ENCODE measurements at regions not wholly inside any gene's neighbourhood (a gene's known extent, or its start where the extent isn't known, plus 50 kb on each side); places are given as distances from the start of the nearest gene placed in this dataset.
A peak's percentile ranks its signal among the peaks of the same experiment; 100 is the strongest.

- no peak for FAIRE-seq
- DNase-seq (ENCODE audit: insufficient read length, low spot score) = no peak
These were observed 181.2 kb upstream of the ADRA1B start for GRCh38 chr5:159735036-159735435.

GRCh38 chr5:159735749-159736660 is 180.3 kb upstream of the ADRA1B start:
- FAIRE-seq (no peak), DNase-seq (ENCODE audit: insufficient read length, low spot score) (no peak)

GRCh38 chr5:159736844-159737243 is 179.4 kb upstream of the ADRA1B start:
- no peak for FAIRE-seq
- DNase-seq (ENCODE audit: insufficient read length, low spot score) = no peak

GRCh38 chr5:159737263-159737662 is 179.0 kb upstream of the ADRA1B start:
- no peak for DNase-seq (ENCODE audit: insufficient read length, low spot score)
- FAIRE-seq = no peak

GRCh38 chr5:159741829-159742322 is 174.4 kb upstream of the ADRA1B start:
- no peak for DNase-seq (ENCODE audit: insufficient read length, low spot score)
- no peak for FAIRE-seq

GRCh38 chr5:159743234-159743633 is 173.0 kb upstream of the ADRA1B start:
- FAIRE-seq (no peak), DNase-seq (ENCODE audit: insufficient read length, low spot score) (no peak)

- FAIRE-seq = no peak
- no peak for DNase-seq (ENCODE audit: insufficient read length, low spot score)
These were observed 169.6 kb upstream of the ADRA1B start for GRCh38 chr5:159746707-159747106.

GRCh38 chr5:159749146-159749545 is 167.1 kb upstream of the ADRA1B start:
- no peak for DNase-seq (ENCODE audit: insufficient read length, low spot score)

GRCh38 chr5:159750226-159750625 is 166.1 kb upstream of the ADRA1B start:
- FAIRE-seq = no peak
- no peak for DNase-seq (ENCODE audit: insufficient read length, low spot score)

More at GRCh38 chr5:159749146-159749545, 167.1 kb upstream of the ADRA1B start:
- FAIRE-seq = no peak

GRCh38 chr5:159751459-159751858 is 164.8 kb upstream of the ADRA1B start:
- FAIRE-seq (no peak), DNase-seq (ENCODE audit: insufficient read length, low spot score) (no peak)

- no peak for FAIRE-seq
- no peak for DNase-seq (ENCODE audit: insufficient read length, low spot score)
These were observed 163.5 kb upstream of the ADRA1B start for GRCh38 chr5:159752622-159753275.

GRCh38 chr5:159758189-159758588 is 158.1 kb upstream of the ADRA1B start:
- FAIRE-seq (peak; percentile 44), DNase-seq (ENCODE audit: insufficient read length, low spot score) (no peak)

- FAIRE-seq = no peak
- DNase-seq (ENCODE audit: insufficient read length, low spot score) = no peak
These were observed 156.4 kb upstream of the ADRA1B start for GRCh38 chr5:159759791-159760290.

GRCh38 chr5:159762921-159763320 is 153.4 kb upstream of the ADRA1B start:
- FAIRE-seq = no peak

GRCh38 chr5:159763562-159763961 is 152.7 kb upstream of the ADRA1B start:
- FAIRE-seq = no peak

More at GRCh38 chr5:159762921-159763320, 153.4 kb upstream of the ADRA1B start:
- DNase-seq (ENCODE audit: insufficient read length, low spot score) = no peak

GRCh38 chr5:159764283-159765134 is 151.8 kb upstream of the ADRA1B start:
- FAIRE-seq (peak; percentile 60), DNase-seq (ENCODE audit: insufficient read length, low spot score) (peak; percentile 38)

More at GRCh38 chr5:159763562-159763961, 152.7 kb upstream of the ADRA1B start:
- no peak for DNase-seq (ENCODE audit: insufficient read length, low spot score)

- DNase-seq (ENCODE audit: insufficient read length, low spot score) (no peak), FAIRE-seq (no peak)
These were observed 151.2 kb upstream of the ADRA1B start for GRCh38 chr5:159765135-159765433.

- FAIRE-seq = no peak
These were observed 150.3 kb upstream of the ADRA1B start for GRCh38 chr5:159765760-159766517.

GRCh38 chr5:159768243-159768642 is 148.0 kb upstream of the ADRA1B start:
- no peak for DNase-seq (ENCODE audit: insufficient read length, low spot score)
- no peak for FAIRE-seq

More at GRCh38 chr5:159765760-159766517, 150.3 kb upstream of the ADRA1B start:
- DNase-seq (ENCODE audit: insufficient read length, low spot score) = no peak

- no peak for FAIRE-seq
- no peak for DNase-seq (ENCODE audit: insufficient read length, low spot score)
These were observed 143.6 kb upstream of the ADRA1B start for GRCh38 chr5:159772698-159773061.
